ENCODE measurements at regions not wholly inside any gene's neighbourhood (a gene's known extent, or its start where the extent isn't known, plus 50 kb on each side); places are given as distances from the start of the nearest gene placed in this dataset.
"Not testable (repeated sequence)": the region's sequence is repeated elsewhere in the genome, so short reads cannot be mapped to it uniquely, and the experiment has no call there.

DNA sequence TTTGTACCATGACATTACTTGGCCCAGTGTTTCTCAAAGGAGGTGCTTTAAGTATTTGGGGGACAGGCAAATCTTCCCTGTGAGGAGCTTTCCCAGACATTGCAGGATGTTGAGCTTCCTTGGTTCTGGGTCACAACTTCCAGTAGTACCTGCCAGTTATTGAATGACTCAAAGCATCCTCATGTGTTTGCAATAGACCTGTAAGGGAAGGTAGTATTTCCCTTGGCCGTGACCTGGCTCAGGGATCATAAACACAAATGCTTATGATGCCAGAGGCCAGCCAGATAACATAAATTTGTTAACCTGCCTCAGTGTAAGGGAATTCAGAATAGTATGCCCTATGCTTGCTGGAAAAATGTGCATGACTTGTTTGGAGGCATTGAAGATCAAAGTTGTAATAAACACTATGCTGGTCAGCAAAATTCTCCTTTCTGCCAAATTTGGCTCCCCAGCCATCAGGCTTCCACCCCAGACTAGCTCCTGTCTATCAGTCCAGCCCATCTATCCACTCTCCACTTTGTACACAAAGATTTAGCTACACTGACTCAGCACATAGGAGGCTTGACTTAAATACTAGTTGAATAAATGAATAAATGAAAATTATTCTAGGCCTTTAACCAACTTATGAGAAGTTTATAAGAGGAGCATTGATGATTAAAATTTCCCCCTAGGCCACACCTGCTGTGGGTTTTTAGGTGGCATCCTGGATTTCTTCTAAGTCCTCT is 102.0 kb upstream of the EFEMP1 start:
- Mint-ChIP-seq H3K9me3 (no peaks in the 10 kb centered on the region), H3K36me3 (ENCODE audit: low read depth) (no peaks in the 10 kb centered on the region), H3K27me3 (ENCODE audit: low read depth) (no peaks in the 10 kb centered on the region), H3K4me1 (ENCODE audit: low read depth) (no peaks in the 10 kb centered on the region), H3K4me3 (no peak overlapping the region), H3K27ac (no peak overlapping the region)
- no peak for DNase-seq
- CTCF ChIA-PET = no interaction called here
- intact Hi-C loops (cut with micrococcal nuclease) = no loop called here

DNA sequence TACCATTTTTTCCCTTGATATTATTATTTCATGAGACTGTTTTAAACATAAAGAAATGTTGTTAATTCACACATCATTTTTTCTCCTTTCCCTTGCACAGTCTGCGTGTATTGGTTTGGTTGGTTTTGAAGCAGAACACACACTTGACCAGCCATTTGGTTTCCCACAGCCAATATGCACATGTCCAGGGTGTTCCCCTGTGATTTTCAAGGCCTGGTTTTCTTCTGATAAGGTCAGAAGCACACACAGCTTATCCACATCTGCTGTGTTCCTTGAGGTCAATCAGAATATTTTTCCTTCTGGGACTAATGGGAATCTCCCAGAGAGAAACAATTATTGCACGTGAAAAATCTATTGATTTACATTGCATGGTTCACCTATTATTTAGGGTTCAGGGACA is 103.2 kb upstream of the EFEMP1 start:
- no peak overlapping the region for H3K4me3 Mint-ChIP-seq
- no peak overlapping the region for H3K27ac Mint-ChIP-seq
- no peaks in the 10 kb centered on the region for H3K4me1 Mint-ChIP-seq (ENCODE audit: low read depth)
- no peak for DNase-seq
- no peaks in the 10 kb centered on the region for H3K36me3 Mint-ChIP-seq (ENCODE audit: low read depth)
- CTCF ChIA-PET = no interaction called here
- H3K9me3 Mint-ChIP-seq = no peaks in the 10 kb centered on the region
- intact Hi-C loops (cut with micrococcal nuclease) = no loop called here
- no peaks in the 10 kb centered on the region for H3K27me3 Mint-ChIP-seq (ENCODE audit: low read depth)

DNA sequence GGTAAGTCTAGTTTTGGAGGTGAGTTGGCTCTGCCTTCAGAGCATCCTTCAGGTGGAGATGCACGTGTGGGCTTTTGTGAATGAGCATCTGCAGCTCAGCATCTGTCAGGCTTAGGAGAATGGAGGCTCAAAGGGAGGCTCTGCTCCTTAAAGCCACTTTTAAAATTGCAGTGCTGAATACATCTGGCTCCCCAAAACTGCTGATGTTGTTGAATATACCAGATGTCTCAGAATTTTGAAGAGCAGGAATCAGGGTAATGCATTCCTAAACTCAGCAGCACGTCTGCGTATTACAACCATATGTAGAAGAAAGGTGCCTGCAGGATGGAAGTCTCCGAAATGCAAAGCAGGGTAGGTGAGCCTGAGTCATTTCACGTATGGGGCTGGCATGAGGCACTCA is 106.5 kb upstream of the EFEMP1 start:
- Mint-ChIP-seq H3K36me3 (ENCODE audit: low read depth) (no peaks in the 10 kb centered on the region), H3K27ac (no peak overlapping the region), H3K4me1 (ENCODE audit: low read depth) (no peaks in the 10 kb centered on the region), H3K27me3 (ENCODE audit: low read depth) (no peaks in the 10 kb centered on the region), H3K4me3 (no peak overlapping the region), H3K9me3 (no peaks in the 10 kb centered on the region)
- no peak for DNase-seq
- CTCF ChIA-PET = no interaction called here
- intact Hi-C loops (cut with micrococcal nuclease) = no loop called here

DNA sequence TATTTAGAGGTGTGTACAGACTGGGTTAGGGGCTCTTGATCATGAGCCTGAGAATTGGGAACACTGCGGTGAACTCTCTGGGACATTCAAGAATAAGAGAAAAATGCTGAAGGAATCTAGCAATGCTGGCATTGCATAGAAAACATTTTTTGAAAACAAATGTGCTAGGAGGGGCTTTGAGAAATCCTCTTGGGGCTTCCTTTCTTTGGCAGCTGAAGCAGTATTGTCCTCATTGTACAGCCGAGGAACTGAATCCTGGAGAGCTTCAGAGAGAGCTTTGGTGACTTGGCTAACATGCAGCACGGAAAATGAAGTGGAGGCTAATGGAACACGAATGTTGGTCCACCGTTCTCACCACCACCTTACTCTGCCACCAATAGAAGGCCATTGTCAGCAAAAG is 107.3 kb upstream of the EFEMP1 start:
- Mint-ChIP-seq H3K27ac (no peak overlapping the region), H3K4me1 (ENCODE audit: low read depth) (no peaks in the 10 kb centered on the region), H3K36me3 (ENCODE audit: low read depth) (no peaks in the 10 kb centered on the region), H3K9me3 (no peaks in the 10 kb centered on the region), H3K4me3 (no peak overlapping the region), H3K27me3 (ENCODE audit: low read depth) (no peaks in the 10 kb centered on the region)
- CTCF ChIA-PET = no interaction called here
- intact Hi-C loops (cut with micrococcal nuclease) = no loop called here
- DNase-seq = no peak

DNA sequence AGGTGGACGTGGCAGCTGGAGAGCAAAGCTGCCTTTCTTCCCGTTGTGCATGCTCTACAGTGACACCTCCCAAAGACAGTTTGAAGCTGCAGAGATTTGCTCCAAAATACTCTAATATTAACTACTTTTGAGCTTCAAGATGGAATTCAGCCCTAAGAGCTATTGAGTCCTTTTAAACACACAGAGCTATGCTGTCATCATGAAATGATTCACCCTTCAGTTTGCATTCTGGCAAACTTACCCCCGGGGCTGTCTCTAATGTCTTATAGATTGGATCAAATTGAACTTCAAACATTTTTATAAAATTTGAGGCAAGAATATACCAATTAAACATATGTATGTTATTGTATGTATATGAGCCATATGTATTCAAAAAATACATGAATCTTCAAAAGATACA is 110.7 kb upstream of the EFEMP1 start:
- intact Hi-C loops (cut with micrococcal nuclease) = no loop called here
- no peak overlapping the region for H3K4me3 Mint-ChIP-seq
- H3K9me3 Mint-ChIP-seq = no peaks in the 10 kb centered on the region
- H3K4me1 Mint-ChIP-seq (ENCODE audit: low read depth) = no peaks in the 10 kb centered on the region
- CTCF ChIA-PET = interaction anchor here (1.1 kb wide), 1 partner anchor 103 kb away, joined by 3 read pairs; no protein-coding TSS in a partner anchor
- H3K36me3 Mint-ChIP-seq (ENCODE audit: low read depth) = no peaks in the 10 kb centered on the region
- DNase-seq = no peak
- H3K27ac Mint-ChIP-seq = no peak overlapping the region
- H3K27me3 Mint-ChIP-seq (ENCODE audit: low read depth) = no peaks in the 10 kb centered on the region

DNA sequence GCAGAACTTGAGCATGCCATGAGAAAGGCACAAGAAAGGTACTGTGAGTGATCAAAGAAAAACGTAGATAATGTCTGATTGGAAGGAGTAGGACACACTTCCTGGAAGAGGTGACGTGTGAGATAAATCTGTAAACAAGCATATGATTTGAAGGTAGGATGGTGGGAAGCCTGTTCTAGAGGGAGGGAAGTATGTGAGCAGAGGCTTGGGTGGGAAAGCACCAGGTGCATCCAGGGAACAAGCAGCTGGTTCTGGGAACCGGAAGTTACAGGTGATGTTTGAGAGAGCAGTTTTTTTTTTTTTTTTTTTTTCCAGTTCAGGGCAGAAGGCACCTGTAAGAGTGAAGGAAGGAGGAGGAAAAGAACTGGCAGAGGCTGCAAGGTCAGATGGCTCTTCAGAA is 116.6 kb upstream of the EFEMP1 start:
- DNase-seq = no peak
- Mint-ChIP-seq H3K9me3 (no peaks in the 10 kb centered on the region), H3K36me3 (ENCODE audit: low read depth) (no peaks in the 10 kb centered on the region), H3K4me1 (ENCODE audit: low read depth) (no peaks in the 10 kb centered on the region), H3K27me3 (ENCODE audit: low read depth) (peaks cover 4% of the 10 kb centered on the region), H3K27ac (no peak overlapping the region), H3K4me3 (no peak overlapping the region)
- intact Hi-C loops (cut with micrococcal nuclease) = no loop called here
- CTCF ChIA-PET = no interaction called here

DNA sequence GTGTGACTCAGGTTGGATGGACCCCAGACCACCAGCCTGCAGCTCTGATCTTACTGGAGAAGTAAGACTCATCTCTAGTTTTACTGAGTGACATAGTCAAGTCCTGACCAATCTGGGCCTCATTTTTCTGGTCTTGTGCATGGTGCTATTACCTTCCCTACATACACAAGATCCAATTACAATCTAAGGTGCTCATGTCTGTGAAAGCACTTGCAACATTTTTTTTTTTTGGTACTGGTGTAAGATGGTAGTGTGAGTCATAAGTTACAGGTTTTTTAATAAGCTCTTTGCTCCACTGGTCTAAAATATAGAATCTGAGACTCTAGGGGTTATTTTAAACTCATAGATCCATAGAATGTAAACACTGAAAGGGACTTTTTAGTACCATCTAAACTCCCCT is 117.3 kb upstream of the EFEMP1 start:
- intact Hi-C loops (cut with micrococcal nuclease) = no loop called here
- CTCF ChIA-PET = no interaction called here
- Mint-ChIP-seq H3K27me3 (ENCODE audit: low read depth) (peaks cover 4% of the 10 kb centered on the region), H3K4me3 (no peak overlapping the region), H3K9me3 (no peaks in the 10 kb centered on the region), H3K36me3 (ENCODE audit: low read depth) (no peaks in the 10 kb centered on the region), H3K27ac (no peak overlapping the region), H3K4me1 (ENCODE audit: low read depth) (no peaks in the 10 kb centered on the region)
- DNase-seq = no peak

DNA sequence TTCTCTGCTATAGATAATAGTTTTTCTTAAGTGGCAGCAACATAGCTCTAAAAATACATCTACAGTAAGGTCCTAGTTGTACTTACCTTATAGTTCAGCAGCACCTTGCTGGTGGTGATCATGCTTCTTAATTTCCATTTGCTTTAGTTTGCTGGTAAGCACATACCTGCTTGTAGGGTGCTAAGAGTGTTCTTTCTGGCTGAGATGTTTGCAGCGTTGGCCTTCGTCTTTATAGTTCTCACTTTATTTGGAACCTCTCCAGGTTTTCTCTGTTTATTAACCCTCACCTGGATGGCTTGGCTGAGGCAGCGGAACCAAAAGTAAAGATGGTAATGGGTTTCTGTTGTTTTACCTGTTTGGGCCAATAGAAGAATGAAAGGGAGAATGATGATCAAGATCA is 123.6 kb upstream of the EFEMP1 start:
- DNase-seq = no peak
- peaks cover 4% of the 10 kb centered on the region for H3K27me3 Mint-ChIP-seq (ENCODE audit: low read depth)
- H3K4me3 Mint-ChIP-seq = no peak overlapping the region
- no peak overlapping the region for H3K27ac Mint-ChIP-seq
- H3K36me3 Mint-ChIP-seq (ENCODE audit: low read depth) = no peaks in the 10 kb centered on the region
- peaks cover 2% of the 10 kb centered on the region for H3K9me3 Mint-ChIP-seq
- no peaks in the 10 kb centered on the region for H3K4me1 Mint-ChIP-seq (ENCODE audit: low read depth)
- intact Hi-C loops (cut with micrococcal nuclease) = no loop called here
- CTCF ChIA-PET = no interaction called here

DNA sequence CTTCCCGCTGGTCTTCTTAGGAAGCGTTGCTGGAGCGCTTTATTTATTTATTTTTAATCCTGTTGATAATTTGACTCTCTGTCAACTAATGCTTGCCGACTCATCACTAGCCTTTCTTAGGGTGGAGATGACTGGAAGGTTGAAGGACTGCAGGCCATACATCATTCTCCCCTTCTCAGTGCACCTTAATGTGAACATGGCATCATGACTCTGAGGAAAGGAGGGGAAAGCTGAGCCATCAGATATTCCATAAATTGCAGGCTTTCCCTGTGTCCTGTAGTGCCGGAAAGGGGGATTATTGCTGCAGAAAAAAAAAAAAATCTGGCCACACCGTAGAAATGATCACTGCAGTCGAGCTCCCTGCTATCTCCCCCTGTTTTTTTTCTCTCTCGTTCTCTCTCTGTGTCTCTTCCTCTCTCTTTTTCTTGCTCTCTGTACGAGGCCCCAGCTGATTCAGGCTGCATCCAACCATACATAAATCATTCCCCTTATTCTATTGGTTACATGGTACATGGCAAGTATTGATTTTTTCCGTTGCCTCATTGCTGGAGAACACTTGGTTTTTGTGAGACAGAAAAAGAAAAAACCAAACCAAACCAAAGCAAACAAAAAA is 125.8 kb upstream of the EFEMP1 start:
- H3K27me3 Mint-ChIP-seq (ENCODE audit: low read depth) = peaks cover under 1% of the 10 kb centered on the region
- peaks cover 2% of the 10 kb centered on the region for H3K9me3 Mint-ChIP-seq
- CTCF ChIA-PET = interaction anchor here (0.6 kb wide), 1 partner anchor 308 kb away, joined by 3 read pairs; no protein-coding TSS in a partner anchor
- DNase-seq = no peak
- H3K4me3 Mint-ChIP-seq = no peak overlapping the region
- no peaks in the 10 kb centered on the region for H3K4me1 Mint-ChIP-seq (ENCODE audit: low read depth)
- no peaks in the 10 kb centered on the region for H3K36me3 Mint-ChIP-seq (ENCODE audit: low read depth)
- no peak overlapping the region for H3K27ac Mint-ChIP-seq
- intact Hi-C loops (cut with micrococcal nuclease) = no loop called here

DNA sequence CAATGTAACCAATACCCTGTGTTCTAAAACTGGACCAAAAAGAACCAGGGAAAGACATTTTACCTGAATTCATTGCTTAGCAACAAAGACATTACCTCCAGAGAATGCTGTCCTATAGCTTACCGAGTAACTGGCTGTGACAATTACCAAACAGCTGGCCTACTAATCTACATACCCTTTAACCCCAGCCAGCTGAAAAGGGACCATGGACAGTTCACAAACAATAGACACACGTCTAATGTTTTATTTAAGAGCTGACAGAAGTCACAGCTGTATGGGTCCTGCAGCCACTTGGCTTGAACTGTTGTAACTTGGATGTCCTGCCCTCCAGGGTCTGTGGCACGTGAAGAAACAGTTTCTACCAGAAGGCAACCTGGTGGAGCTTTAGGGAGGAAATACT is 130.1 kb upstream of the EFEMP1 start:
- Mint-ChIP-seq H3K27me3 (ENCODE audit: low read depth) (no peaks in the 10 kb centered on the region), H3K36me3 (ENCODE audit: low read depth) (no peaks in the 10 kb centered on the region), H3K27ac (no peak overlapping the region), H3K4me1 (ENCODE audit: low read depth) (no peaks in the 10 kb centered on the region), H3K9me3 (peaks cover 5% of the 10 kb centered on the region), H3K4me3 (no peak overlapping the region)
- DNase-seq = no peak
- intact Hi-C loops (cut with micrococcal nuclease) = no loop called here
- CTCF ChIA-PET = no interaction called here

DNA sequence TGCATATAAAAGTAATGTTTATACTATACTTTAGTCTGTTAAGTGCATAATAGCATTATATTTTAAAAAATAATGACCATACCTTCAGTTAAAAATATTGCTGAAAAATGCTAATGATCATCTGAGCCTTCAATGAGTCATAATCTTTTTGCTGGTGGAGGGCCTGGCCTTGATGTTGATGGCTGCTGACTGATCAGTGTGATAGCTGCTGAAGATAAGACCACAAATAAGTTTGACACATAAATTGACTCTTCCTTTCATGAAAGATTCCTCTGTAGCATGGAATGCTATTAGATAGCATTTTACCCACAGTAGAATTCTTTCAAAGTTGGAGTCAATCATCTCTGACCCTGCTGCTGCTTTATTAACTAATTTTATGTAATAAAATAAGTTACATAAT is 128.4 kb upstream of the CCDC85A start:
- no peak overlapping the region for H3K4me3 Mint-ChIP-seq
- H3K9me3 Mint-ChIP-seq = peaks cover 13% of the 10 kb centered on the region
- CTCF ChIA-PET = no interaction called here

DNA sequence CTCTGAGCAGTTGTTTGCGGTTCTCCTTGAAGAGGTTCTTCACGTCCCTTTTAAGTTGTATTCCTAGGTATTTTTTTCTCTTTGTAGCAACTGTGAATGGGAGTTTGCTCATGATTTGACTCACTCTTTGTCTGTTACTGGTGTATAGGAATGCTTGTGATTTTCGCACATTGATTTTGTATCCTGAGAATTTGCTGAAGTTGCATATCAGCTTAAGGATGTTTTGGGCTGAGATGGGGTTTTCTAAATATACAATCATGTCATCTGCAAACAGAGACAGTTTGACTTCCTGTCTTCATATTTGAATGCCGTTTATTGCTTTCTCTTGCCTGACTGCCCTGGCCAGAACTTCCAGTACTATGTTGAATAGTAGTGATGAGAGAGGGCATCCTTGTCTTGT is 122.5 kb upstream of the CCDC85A start:
- CTCF ChIA-PET = interaction anchor here (0.6 kb wide), 1 partner anchor 37 kb away, joined by 3 read pairs; no protein-coding TSS in a partner anchor
- H3K27ac Mint-ChIP-seq; H3K4me1 Mint-ChIP-seq (ENCODE audit: low read depth); H3K27me3 Mint-ChIP-seq (ENCODE audit: low read depth); intact Hi-C loops (cut with micrococcal nuclease); H3K36me3 Mint-ChIP-seq (ENCODE audit: low read depth); H3K4me3 Mint-ChIP-seq; DNase-seq: not testable (repeated sequence)
- H3K9me3 Mint-ChIP-seq = peaks cover 33% of the 10 kb centered on the region

More for the DNA sequence above, 128.4 kb upstream of the CCDC85A start:
- intact Hi-C loops (cut with micrococcal nuclease) = no loop called here
- Mint-ChIP-seq H3K27me3 (ENCODE audit: low read depth) (no peaks in the 10 kb centered on the region), H3K4me1 (ENCODE audit: low read depth) (no peaks in the 10 kb centered on the region), H3K27ac (no peak overlapping the region), H3K36me3 (ENCODE audit: low read depth) (no peaks in the 10 kb centered on the region)
- no peak for DNase-seq

DNA sequence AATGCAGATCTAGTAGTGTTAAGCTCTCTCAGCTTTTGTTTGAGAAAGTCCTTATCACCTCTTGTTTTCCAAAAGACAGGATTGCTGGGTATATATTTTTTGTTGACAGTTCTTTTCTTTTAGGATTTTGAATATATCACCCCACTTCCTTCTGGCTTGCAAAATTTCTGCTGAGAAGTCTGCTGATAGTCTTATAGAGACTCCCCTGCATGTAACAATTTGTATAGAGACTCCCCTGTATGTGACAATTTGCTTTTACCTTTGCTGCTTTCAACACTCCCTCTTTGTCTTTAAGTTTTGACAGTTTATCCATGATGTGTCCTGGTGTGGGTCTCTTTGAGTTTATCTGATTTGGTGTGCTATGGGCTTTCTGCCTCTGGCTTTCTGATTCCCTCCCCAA is 115.0 kb upstream of the CCDC85A start:
- Mint-ChIP-seq H3K36me3 (ENCODE audit: low read depth) (no peaks in the 10 kb centered on the region), H3K4me1 (ENCODE audit: low read depth) (no peaks in the 10 kb centered on the region)

More for the DNA sequence above, 115.0 kb upstream of the CCDC85A start:
- Mint-ChIP-seq H3K4me3 (no peak overlapping the region), H3K27ac (no peak overlapping the region), H3K27me3 (ENCODE audit: low read depth) (no peaks in the 10 kb centered on the region), H3K9me3 (peaks cover 6% of the 10 kb centered on the region)
- CTCF ChIA-PET = no interaction called here
- intact Hi-C loops (cut with micrococcal nuclease) = no loop called here
- DNase-seq = no peak
